ENCODE measurements at regions not wholly inside any gene's neighbourhood (a gene's known extent, or its start where the extent isn't known, plus 50 kb on each side); places are given as distances from the start of the nearest gene placed in this dataset.

DNA sequence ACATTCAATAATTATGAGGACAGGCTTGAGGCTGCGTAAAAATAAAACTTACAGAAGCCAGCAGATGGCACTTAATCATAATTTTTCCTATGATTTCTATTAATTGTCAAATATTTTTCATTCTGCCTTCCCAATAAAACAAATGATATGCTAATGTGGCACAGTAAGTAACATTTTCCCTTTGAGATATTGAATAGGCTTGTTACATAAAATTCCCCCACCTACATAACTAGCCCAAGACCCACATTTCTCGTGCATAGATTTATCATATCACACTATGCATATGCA, 55.4 kb upstream of the PTGFRN start:
- Histone ChIP-seq H3K9ac (ENCODE audit: insufficient read depth in 1 of 2, low read length in 2 of 2) (no peak overlapping the region), H3K27me3 (ENCODE audit: control insufficient read depth in 3 of 3, insufficient read depth in 3 of 3, low read length in 2 of 3) (no peaks in the 10 kb centered on the region), H3K36me3 (ENCODE audit: control insufficient read depth in 4 of 4, insufficient read depth in 4 of 4, low read length in 4 of 4) (no peaks in the 10 kb centered on the region), H3K4me1 (ENCODE audit: control insufficient read depth in 5 of 5, insufficient read depth in 5 of 5, low read length in 5 of 5) (peaks cover 0 to 22% (median 17%) of the 10 kb centered on the region in 5 donors), H3K27ac (ENCODE audit: low read depth in 1 of 2, low read length in 1 of 2) (no peak overlapping the region), H3K9me3 (ENCODE audit: control insufficient read depth in 4 of 4, insufficient read depth in 3 of 4, low read length in 3 of 4) (no peaks in the 10 kb centered on the region), H3K4me3 (no peak overlapping the region)
- WGBS, 2 donors, result 78 to 79% methylated on average over 2 of the region's 2 CpGs
- TF ChIP-seq, protein P1, sequence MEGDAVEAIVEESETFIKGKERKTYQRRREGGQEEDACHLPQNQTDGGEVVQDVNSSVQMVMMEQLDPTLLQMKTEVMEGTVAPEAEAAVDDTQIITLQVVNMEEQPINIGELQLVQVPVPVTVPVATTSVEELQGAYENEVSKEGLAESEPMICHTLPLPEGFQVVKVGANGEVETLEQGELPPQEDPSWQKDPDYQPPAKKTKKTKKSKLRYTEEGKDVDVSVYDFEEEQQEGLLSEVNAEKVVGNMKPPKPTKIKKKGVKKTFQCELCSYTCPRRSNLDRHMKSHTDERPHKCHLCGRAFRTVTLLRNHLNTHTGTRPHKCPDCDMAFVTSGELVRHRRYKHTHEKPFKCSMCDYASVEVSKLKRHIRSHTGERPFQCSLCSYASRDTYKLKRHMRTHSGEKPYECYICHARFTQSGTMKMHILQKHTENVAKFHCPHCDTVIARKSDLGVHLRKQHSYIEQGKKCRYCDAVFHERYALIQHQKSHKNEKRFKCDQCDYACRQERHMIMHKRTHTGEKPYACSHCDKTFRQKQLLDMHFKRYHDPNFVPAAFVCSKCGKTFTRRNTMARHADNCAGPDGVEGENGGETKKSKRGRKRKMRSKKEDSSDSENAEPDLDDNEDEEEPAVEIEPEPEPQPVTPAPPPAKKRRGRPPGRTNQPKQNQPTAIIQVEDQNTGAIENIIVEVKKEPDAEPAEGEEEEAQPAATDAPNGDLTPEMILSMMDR (IDR thresholded peaks at IDR 0.05; ENCODE audit: control extremely low read depth, extremely low read depth), result no peak
- DNase-seq (no peak), ATAC-seq (ENCODE audit: insufficient read depth, low FRiP score) (no peak)

DNA sequence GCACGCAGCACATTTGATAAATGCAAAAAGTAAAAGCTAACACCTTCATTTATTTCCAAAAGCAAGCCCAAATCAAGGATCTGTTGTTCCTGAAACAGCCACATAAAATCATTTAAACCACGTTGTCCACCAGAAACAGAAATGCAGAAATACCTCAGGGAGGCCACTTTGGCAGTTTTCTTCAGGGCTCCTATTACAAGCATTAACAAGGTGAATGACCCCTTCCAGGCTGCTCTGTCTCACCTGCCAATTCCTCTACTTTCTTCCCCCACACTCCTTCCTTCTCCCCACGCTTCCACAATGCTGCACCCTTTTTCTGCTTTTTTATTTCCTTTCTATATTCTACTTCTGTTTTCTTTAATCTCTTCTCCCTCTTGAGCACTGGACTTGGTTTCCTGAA, 55.0 kb upstream of the PTGFRN start:
- TF ChIP-seq, protein P1 (IDR thresholded peaks at IDR 0.05; ENCODE audit: control extremely low read depth, extremely low read depth), result no peak
- Histone ChIP-seq H3K4me1 (ENCODE audit: control insufficient read depth in 5 of 5, insufficient read depth in 5 of 5, low read length in 5 of 5) (peaks cover 0 to 22% (median 17%) of the 10 kb centered on the region in 5 donors), H3K9ac (ENCODE audit: insufficient read depth in 1 of 2, low read length in 2 of 2) (no peak overlapping the region), H3K27ac (ENCODE audit: low read depth in 1 of 2, low read length in 1 of 2) (no peak overlapping the region), H3K9me3 (ENCODE audit: control insufficient read depth in 4 of 4, insufficient read depth in 3 of 4, low read length in 3 of 4) (no peaks in the 10 kb centered on the region), H3K36me3 (ENCODE audit: control insufficient read depth in 4 of 4, insufficient read depth in 4 of 4, low read length in 4 of 4) (no peaks in the 10 kb centered on the region), H3K4me3 (no peak overlapping the region), H3K27me3 (ENCODE audit: control insufficient read depth in 3 of 3, insufficient read depth in 3 of 3, low read length in 2 of 3) (no peaks in the 10 kb centered on the region)
- DNase-seq (no peak), ATAC-seq (ENCODE audit: insufficient read depth, low FRiP score) (no peak)
- 61 to 66% methylated on average over 3 of the region's 3 CpGs for WGBS, 2 donors

DNA sequence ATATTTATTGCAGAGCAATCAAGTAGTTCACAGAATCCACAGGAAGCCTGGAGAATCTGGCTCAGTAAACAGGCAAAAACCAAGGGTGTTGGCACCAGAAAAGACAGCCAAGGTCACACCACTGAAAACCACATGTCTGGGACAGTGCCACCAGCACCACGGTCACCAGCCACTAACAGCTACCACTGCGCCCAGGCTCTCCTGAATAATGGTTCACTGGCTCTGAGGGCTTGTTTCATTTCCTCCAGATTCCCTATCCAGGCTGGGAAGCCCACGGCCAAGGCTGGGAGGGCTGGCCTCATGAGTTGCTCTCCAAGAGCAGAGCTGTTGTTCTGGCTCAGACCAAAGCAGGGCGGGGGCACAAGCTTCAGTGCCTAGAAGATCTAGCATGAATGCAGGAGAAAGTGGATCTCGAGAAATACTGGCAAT, 54.5 kb upstream of the PTGFRN start:
- WGBS, 2 donors, result 32 to 49% methylated on average over 5 of the region's 5 CpGs
- ATAC-seq (ENCODE audit: insufficient read depth, low FRiP score) (no peak), DNase-seq (peak; percentile 32 to 53 (median 42))
- Histone ChIP-seq H3K9ac (ENCODE audit: insufficient read depth in 1 of 2, low read length in 2 of 2) (no peak overlapping the region), H3K4me1 (ENCODE audit: control insufficient read depth in 5 of 5, insufficient read depth in 5 of 5, low read length in 5 of 5) (peaks cover 0 to 22% (median 17%) of the 10 kb centered on the region in 5 donors), H3K9me3 (ENCODE audit: control insufficient read depth in 4 of 4, insufficient read depth in 3 of 4, low read length in 3 of 4) (no peaks in the 10 kb centered on the region), H3K27me3 (ENCODE audit: control insufficient read depth in 3 of 3, insufficient read depth in 3 of 3, low read length in 2 of 3) (no peaks in the 10 kb centered on the region), H3K4me3 (no peak overlapping the region), H3K27ac (ENCODE audit: low read depth in 1 of 2, low read length in 1 of 2) (no peak overlapping the region), H3K36me3 (ENCODE audit: control insufficient read depth in 4 of 4, insufficient read depth in 4 of 4, low read length in 4 of 4) (no peaks in the 10 kb centered on the region)
- TF ChIP-seq, protein P1 (IDR thresholded peaks at IDR 0.05; ENCODE audit: control extremely low read depth, extremely low read depth), result no peak

DNA sequence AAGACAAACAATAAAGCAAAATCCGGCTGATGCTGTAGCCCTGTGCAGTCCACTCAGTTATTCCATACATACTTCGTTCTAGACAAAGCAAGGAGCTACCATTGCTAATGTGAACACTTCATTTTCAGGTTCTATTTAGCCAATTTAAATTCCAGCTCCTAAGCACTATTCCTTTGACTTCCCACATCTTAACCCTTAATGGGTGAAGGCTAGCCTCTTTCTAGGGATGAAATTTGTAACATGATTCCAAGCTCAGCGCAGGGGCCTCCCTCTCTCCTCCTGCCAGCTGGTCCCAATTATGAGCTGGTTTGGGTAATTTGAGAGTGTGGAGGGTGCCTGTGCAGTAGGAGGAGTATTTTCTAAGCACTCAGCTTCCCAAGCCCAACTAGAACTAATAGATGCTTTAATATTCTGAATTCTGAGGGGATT, 53.9 kb upstream of the PTGFRN start:
- Histone ChIP-seq H3K9me3 (ENCODE audit: control insufficient read depth in 4 of 4, insufficient read depth in 3 of 4, low read length in 3 of 4) (no peaks in the 10 kb centered on the region), H3K27ac (ENCODE audit: low read depth in 1 of 2, low read length in 1 of 2) (no peak overlapping the region), H3K9ac (ENCODE audit: insufficient read depth in 1 of 2, low read length in 2 of 2) (no peak overlapping the region), H3K36me3 (ENCODE audit: control insufficient read depth in 4 of 4, insufficient read depth in 4 of 4, low read length in 4 of 4) (no peaks in the 10 kb centered on the region), H3K4me1 (ENCODE audit: control insufficient read depth in 5 of 5, insufficient read depth in 5 of 5, low read length in 5 of 5) (peaks cover 0 to 22% (median 17%) of the 10 kb centered on the region in 5 donors), H3K4me3 (no peak overlapping the region), H3K27me3 (ENCODE audit: control insufficient read depth in 3 of 3, insufficient read depth in 3 of 3, low read length in 2 of 3) (no peaks in the 10 kb centered on the region)
- TF ChIP-seq, protein P1 (IDR thresholded peaks at IDR 0.05; ENCODE audit: control extremely low read depth, extremely low read depth), result no peak
- 76 to 92% methylated on average over 3 of the region's 3 CpGs for WGBS, 2 donors
- ATAC-seq (ENCODE audit: insufficient read depth, low FRiP score) (no peak), DNase-seq (peak; percentile 44 to 71 (median 67))

Data from lung (tissue), 11 donors.